HG02759 (cell line): ENCODE measurements at regions not wholly inside any gene's neighbourhood (a gene's known extent, or its start where the extent isn't known, plus 50 kb on each side); places are given as distances from the start of the nearest gene placed in this dataset.

Source experiments
- ATAC-seq: cut with Tn5 transposase; IDR thresholded peaks from one replicate; pipeline ENCODE4 v1.9.1; 2021; ENCODE audit warnings: mild to moderate bottlenecking, moderate library complexity; ENCODE audit not compliant: unreplicated experiment

- no peak for ATAC-seq
Observed at GRCh38 chr13:89916551-89916950, 1430.9 kb upstream of the MIR17HG start.

DNA sequence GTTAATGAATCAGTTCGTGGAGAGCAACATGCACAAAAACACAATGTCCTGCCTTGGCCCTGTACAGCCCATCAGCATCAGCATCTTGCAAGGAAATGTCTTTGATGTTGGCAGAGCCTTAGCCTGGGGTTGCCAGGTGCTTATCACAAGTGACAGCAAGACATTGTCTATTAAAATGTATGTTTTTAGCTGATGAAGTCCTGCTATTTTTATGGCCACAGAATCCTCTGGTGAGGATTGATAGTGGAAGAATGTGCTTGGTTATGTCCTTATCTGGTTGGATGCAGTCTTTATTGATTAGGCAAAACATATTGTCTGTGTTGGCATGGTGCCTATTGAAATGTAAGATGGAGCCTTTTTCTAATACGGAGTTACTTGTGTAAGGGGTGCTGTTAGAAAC lies 1427.0 kb upstream of the MIR17HG start:
- ATAC-seq, result no peak

DNA sequence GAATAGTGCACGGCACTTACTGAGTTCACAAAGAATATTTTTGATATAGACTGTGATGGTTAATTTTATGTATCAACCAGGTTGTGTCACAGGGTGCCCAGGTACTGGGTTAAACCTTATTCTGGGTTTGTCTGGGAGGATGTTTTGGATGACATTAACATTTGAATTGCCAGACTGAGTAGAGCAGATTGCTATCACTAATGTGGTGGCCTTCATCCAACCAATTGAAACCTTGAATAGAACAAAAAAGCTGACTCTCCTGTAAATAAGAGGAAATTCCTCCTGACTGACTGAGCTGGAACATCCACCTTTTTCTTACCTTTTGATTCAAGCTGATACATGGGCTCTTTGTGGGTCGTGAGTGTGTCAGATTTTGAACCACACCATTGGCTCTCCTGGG lies 1424.4 kb upstream of the MIR17HG start:
- ATAC-seq, result no peak

DNA sequence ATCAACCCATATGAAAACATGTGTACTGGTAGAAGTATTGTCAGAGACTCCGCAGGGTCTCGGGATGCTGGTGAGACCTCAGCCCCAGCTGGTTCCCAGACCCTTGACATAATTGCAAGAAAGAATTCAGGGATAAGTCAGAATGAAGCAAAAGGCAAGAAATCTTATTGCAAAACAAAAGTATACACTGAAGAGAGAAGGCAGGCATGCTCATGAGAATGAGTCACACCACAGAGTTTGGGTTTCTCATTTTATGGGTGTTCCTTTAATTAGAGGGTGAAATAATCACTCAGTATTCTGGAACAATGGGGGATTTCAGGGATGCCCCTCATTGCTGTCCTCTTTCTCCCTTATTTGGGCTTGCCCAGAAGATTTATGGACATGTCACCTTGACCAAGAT lies 1423.8 kb upstream of the MIR17HG start:
- ATAC-seq, result no peak

DNA sequence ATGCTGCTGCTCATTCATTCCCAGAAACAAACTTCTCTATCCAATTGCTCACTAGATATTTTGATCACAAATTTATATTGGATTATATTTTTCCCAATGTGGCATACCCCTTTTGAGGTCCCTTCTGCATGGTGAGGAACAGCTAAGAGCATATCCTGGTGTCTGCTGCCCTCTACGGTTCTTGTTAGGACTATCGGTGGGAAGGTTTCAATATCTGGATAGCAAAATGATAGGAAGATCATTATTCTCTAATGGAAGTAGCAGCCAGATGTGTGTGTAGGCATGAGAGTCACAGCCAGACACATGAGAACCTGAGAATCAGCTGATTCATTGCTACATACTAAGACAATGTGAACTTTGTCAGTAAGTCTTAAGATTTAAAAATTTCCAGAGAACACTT lies 1422.4 kb upstream of the MIR17HG start:
- no peak for ATAC-seq

GRCh38 chr13:89930861-89931260 lies 1416.6 kb upstream of the MIR17HG start:
- no peak for ATAC-seq

DNA sequence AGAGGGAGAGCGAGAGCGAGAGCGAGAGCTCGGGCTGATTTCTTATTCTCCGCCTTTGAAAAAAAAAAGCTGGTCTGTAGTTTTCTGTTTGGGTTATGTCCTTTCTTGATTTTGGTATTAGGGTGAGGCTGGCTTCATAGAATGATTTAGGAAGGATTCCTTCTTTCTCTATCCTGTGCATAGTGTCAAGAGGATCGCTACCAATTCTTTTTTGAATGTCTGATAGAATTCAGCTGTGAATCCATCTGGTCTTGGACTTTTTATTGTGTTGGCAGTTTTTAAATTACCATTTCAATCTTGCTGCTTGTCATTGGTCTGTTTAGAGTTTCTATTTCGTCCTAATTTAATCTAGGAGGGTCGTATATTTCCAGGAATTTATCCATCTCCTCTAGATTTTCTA lies 1414.6 kb upstream of the MIR17HG start:
- ATAC-seq, result no peak

GRCh38 chr13:89936256-89936655 lies 1411.2 kb upstream of the MIR17HG start:
- ATAC-seq, result no peak

GRCh38 chr13:89937420-89937819 lies 1410.1 kb upstream of the MIR17HG start:
- no peak for ATAC-seq

GRCh38 chr13:89940383-89940782 lies 1407.1 kb upstream of the MIR17HG start:
- ATAC-seq, result no peak

GRCh38 chr13:89943139-89943538 lies 1404.3 kb upstream of the MIR17HG start:
- ATAC-seq, result no peak

DNA sequence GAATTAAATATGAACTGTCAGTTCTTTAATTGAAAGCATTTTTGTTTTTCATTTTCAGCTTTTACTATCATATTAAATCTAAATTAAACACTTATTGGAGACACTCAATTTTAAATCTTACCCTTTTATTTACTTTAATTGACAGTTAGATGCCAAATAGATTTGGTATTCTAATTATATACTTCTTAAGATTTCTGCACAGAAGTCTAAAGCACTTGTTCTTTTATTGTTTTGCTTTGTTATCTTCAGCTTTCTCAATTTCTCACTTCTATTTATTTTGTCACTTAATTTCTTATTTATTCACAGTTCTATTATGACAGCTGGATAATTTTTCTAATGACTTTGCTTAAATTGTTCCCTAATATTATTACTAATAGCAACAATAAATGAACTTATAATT lies 1397.3 kb upstream of the MIR17HG start:
- ATAC-seq, result no peak

- ATAC-seq, result no peak
Observed at GRCh38 chr13:89951341-89951740, 1396.1 kb upstream of the MIR17HG start.

DNA sequence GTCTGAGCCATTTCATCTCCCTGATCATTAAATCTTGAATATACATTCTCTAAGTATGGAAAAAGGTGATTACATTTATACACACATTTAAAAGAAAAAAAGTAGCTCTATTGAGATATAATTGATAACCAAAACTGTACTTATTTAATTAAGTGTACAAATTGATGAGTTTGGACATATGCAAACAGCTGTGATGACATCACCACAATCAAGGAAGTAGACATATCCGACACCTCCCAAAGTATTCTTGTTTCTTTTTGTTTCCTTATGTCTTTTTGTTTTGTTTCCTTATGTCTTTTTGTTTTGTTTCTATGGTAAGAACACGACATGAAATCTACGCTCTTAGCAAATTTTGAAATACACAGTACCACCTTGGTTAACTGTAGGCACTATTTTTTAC lies 1393.9 kb upstream of the MIR17HG start:
- no peak for ATAC-seq

- no peak for ATAC-seq
Observed at GRCh38 chr13:89955773-89956172, 1391.7 kb upstream of the MIR17HG start.

DNA sequence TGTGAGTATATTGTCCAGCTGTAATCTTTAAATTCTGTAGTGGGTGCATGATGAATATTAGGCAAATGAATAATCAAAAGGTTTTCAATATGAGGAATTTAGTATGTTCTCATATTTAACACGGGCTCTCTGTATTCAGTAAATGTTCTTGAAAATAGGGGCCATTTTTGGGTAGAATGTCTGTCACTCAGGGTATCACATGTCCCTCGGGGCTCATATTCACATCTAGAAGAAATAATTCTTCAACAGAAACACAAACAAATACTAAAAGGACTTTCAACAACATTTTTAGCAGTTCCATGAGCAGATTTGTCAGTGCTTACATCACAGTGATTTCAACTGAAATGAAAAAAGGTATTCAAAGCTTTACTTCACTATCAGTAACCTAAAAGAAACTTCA lies 1388.4 kb upstream of the MIR17HG start:
- ATAC-seq, result no peak

DNA sequence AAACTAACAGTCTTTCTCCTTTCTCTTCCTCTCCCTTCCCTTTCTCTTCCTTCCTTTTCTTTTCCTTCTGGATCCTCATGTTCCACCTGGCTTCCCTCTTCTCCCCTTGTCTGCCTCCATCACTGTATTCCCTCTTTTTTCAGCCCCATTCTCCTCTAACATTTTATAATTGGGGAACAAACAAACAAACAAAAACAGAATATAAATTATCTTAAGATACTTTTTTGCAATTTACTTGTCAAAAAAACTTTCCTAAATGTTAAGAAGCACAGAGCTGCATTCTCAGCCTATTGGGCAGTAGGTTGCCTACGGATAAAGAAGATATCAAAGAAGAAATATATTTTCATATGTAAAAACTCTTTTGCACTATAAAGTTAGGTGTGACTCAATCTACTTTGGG lies 1382.2 kb upstream of the MIR17HG start:
- no peak for ATAC-seq

DNA sequence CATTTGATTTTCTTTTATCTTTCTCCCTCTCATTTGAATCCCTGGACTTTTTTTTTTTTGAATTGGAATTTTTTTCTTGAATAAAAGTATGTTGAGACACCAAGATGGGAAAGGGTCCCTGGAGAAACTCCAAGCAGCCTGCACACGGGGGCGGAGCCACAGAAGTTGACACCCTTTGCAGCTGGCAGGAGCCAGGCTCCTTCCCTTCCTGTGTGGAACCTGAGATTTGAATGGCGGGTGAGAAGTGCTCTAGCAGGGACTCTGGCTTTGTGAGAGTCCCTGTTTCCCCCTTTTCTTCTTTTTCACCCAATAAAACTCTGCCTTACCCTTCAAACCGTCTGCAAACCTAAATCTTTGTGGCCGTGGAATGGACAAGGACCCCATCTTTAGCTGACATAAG lies 1381.0 kb upstream of the MIR17HG start:
- ATAC-seq, result no peak

GRCh38 chr13:89967701-89968100 lies 1379.8 kb upstream of the MIR17HG start:
- ATAC-seq, result no peak

- no peak for ATAC-seq
Observed at GRCh38 chr13:89968470-89968869, 1379.0 kb upstream of the MIR17HG start.

- ATAC-seq, result no peak
Observed at GRCh38 chr13:89970353-89970709, 1377.2 kb upstream of the MIR17HG start.

DNA sequence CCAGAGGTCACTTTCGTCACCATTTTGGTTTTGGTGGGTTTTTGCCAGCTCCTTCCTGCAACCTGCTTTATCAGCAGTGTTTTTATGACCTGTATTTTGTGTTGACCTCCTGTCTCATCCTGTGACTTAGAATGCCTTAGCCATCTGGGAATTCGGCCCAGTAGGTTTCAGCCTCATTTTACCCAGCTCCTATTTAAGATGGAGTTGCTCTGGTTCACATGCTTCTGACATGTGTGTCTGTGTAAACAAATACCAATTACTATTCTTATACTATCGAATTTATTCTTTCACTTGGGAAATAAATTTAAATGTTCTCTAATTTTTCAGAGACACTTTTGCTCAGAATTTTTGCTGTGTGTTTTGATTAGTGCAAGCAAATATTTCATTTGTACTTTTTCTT lies 1370.3 kb upstream of the MIR17HG start:
- ATAC-seq, result no peak

GRCh38 chr13:89980896-89981295 lies 1366.6 kb upstream of the MIR17HG start:
- no peak for ATAC-seq
